Loucy (cell line): ENCODE measurements at regions not wholly inside any gene's neighbourhood (a gene's known extent, or its start where the extent isn't known, plus 50 kb on each side); places are given as distances from the start of the nearest gene placed in this dataset.

ENCODE experiments used
- H2AFZ ChIP-seq: fragments of 200-600 bp; sonication (generic); 2 replicates; pipeline ENCODE4 v1.6.0; 2016; ENCODE audit warnings: antibody characterized with exemption, mild to moderate bottlenecking, low read length, moderate library complexity
- H3F3A ChIP-seq: fragments of 200-600 bp; 2 replicates; pipeline ENCODE4 v1.6.0; 2016; ENCODE audit warnings: antibody characterized with exemption, low read depth, mild to moderate bottlenecking
- H3K27me3 ChIP-seq: fragments of 200-600 bp; sonication (generic); 2 replicates; pipeline ENCODE4 v1.6.1; 2014; ENCODE audit warnings: low read length, mild to moderate bottlenecking; ENCODE audit not compliant: insufficient read depth, poor library complexity, severe bottlenecking
- H3K36me3 ChIP-seq: fragments of 200-600 bp; sonication (generic); 2 replicates; pipeline ENCODE4 v1.6.1; 2016; ENCODE audit warnings: low read length; ENCODE audit not compliant: insufficient read depth
- H3K4me1 ChIP-seq: fragments of 200-600 bp; sonication (generic); 2 replicates; pipeline ENCODE4 v1.5.1; 2014; ENCODE audit warnings: low read length, mild to moderate bottlenecking; ENCODE audit not compliant: insufficient read depth, poor library complexity, severe bottlenecking
- H3K4me2 ChIP-seq: fragments of 200-600 bp; sonication (generic); 2 replicates; pipeline ENCODE4 v1.6.0; 2014; ENCODE audit warnings: antibody characterized with exemption, low read length, low read depth, mild to moderate bottlenecking; ENCODE audit not compliant: poor library complexity, severe bottlenecking
- H3K4me3 ChIP-seq: fragments of 200-600 bp; sonication (generic); 2 replicates; pipeline ENCODE4 v1.5.1; 2014; ENCODE audit warnings: low read length, mild to moderate bottlenecking, mixed read lengths; ENCODE audit not compliant: poor library complexity, severe bottlenecking
- H3K79me2 ChIP-seq: fragments of 200-600 bp; sonication (generic); 2 replicates; pipeline ENCODE4 v1.6.1; 2014; ENCODE audit warnings: low read length; ENCODE audit not compliant: insufficient read depth
- H3K9ac ChIP-seq: fragments of 200-600 bp; sonication (generic); 2 replicates; pipeline ENCODE4 v1.6.0; 2014; ENCODE audit warnings: mild to moderate bottlenecking, low read depth, low read length, moderate library complexity; ENCODE audit not compliant: poor library complexity, severe bottlenecking
- H3K9me2 ChIP-seq: fragments of 200-600 bp; sonication (generic); replicated peaks from 2 replicates; pipeline ENCODE4 v1.6.1; 2016; ENCODE audit warnings: low read depth, low read length, mixed read lengths
- H3K9me3 ChIP-seq: fragments of 200-600 bp; sonication (generic); 2 replicates; pipeline ENCODE4 v1.6.1; 2014; ENCODE audit warnings: mild to moderate bottlenecking, antibody characterized with exemption, low read length, low read depth; ENCODE audit not compliant: insufficient read depth
- H4K20me1 ChIP-seq: fragments of 200-600 bp; sonication (generic); 2 replicates; pipeline ENCODE4 v1.6.0; 2014; ENCODE audit warnings: antibody characterized with exemption, low read length, mild to moderate bottlenecking; ENCODE audit not compliant: insufficient read depth, poor library complexity, severe bottlenecking
- EZH2phosphoT487 ChIP-seq: fragments of 200-600 bp; IDR thresholded peaks from 2 replicates; pipeline ENCODE4 v1.6.1; 2018; ENCODE audit warnings: antibody characterized with exemption, mild to moderate bottlenecking, moderate library complexity, borderline replicate concordance
- TF ChIP-seq, protein P1 (sequence below): fragments of 200-600 bp; sonication (generic); conservative IDR thresholded peaks from 2 replicates; pipeline ENCODE4 v1.5.1; 2014; ENCODE audit warnings: mild to moderate bottlenecking, antibody characterized with exemption, low read length

- Histone ChIP-seq H3K9me2 (no peaks in the 10 kb centered on the region), H3K4me1 (no peaks in the 10 kb centered on the region), H3K4me2 (no peak overlapping the region), H3K79me2 (no peaks in the 10 kb centered on the region), H3K27me3 (no peaks in the 10 kb centered on the region), H4K20me1 (no peaks in the 10 kb centered on the region), H3K9ac (no peak overlapping the region), H3K36me3 (no peaks in the 10 kb centered on the region), H3K9me3 (no peaks in the 10 kb centered on the region; the same call in 1 of the 2 replicates), H3K4me3 (no peak overlapping the region), H2AFZ (no peak overlapping the region), H3F3A (no peaks in the 10 kb centered on the region)
- TF ChIP-seq, protein P1, sequence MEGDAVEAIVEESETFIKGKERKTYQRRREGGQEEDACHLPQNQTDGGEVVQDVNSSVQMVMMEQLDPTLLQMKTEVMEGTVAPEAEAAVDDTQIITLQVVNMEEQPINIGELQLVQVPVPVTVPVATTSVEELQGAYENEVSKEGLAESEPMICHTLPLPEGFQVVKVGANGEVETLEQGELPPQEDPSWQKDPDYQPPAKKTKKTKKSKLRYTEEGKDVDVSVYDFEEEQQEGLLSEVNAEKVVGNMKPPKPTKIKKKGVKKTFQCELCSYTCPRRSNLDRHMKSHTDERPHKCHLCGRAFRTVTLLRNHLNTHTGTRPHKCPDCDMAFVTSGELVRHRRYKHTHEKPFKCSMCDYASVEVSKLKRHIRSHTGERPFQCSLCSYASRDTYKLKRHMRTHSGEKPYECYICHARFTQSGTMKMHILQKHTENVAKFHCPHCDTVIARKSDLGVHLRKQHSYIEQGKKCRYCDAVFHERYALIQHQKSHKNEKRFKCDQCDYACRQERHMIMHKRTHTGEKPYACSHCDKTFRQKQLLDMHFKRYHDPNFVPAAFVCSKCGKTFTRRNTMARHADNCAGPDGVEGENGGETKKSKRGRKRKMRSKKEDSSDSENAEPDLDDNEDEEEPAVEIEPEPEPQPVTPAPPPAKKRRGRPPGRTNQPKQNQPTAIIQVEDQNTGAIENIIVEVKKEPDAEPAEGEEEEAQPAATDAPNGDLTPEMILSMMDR = no peak
- TF ChIP-seq EZH2phosphoT487 = no peak
Observed at GRCh38 chr22:27347951-27348350, 453.6 kb downstream of the MN1 start.

GRCh38 chr22:27348634-27349033 is 452.9 kb downstream of the MN1 start:
- H3K4me3 ChIP-seq = no peak overlapping the region
- H3K9ac ChIP-seq = no peak overlapping the region
- H4K20me1 ChIP-seq = no peaks in the 10 kb centered on the region
- no peaks in the 10 kb centered on the region; the same call in 1 of the 2 replicates for H3K9me3 ChIP-seq
- no peak overlapping the region for H3K4me2 ChIP-seq
- no peaks in the 10 kb centered on the region for H3F3A ChIP-seq
- no peaks in the 10 kb centered on the region for H3K9me2 ChIP-seq
- H3K79me2 ChIP-seq = no peaks in the 10 kb centered on the region
- no peaks in the 10 kb centered on the region for H3K4me1 ChIP-seq
- no peak for TF ChIP-seq EZH2phosphoT487
- TF ChIP-seq, protein P1 = no peak
- H2AFZ ChIP-seq = no peak overlapping the region
- H3K36me3 ChIP-seq = no peaks in the 10 kb centered on the region
- H3K27me3 ChIP-seq = no peaks in the 10 kb centered on the region

DNA sequence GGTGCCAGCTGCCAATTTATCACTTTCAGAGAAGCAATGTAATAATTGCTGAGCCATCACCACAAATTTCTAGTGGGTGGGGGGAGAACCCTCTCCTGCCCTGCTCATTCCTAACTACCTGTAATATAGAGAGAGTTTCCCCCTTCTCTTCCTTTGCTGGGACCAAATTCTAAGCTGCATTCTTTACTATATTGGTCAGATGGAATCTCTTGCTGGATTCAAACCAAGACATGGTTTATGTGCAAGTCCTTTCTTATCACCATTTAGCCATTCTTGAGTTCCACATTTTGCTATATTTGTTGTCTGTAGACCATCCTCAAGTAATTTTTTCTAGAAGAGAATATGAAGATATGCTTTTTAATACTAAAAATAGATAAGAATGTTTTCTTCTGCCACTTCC is 452.1 kb downstream of the MN1 start:
- Histone ChIP-seq H3K9ac (no peak overlapping the region), H3K4me2 (no peak overlapping the region), H3K79me2 (no peaks in the 10 kb centered on the region), H3K27me3 (no peaks in the 10 kb centered on the region), H2AFZ (no peak overlapping the region), H3K36me3 (no peaks in the 10 kb centered on the region), H3K9me3 (no peaks in the 10 kb centered on the region; the same call in 1 of the 2 replicates), H3F3A (no peaks in the 10 kb centered on the region), H3K4me1 (no peaks in the 10 kb centered on the region), H3K9me2 (no peaks in the 10 kb centered on the region), H3K4me3 (no peak overlapping the region), H4K20me1 (no peaks in the 10 kb centered on the region)
- TF ChIP-seq, protein P1 = no peak
